Bronchial epithelial cell (primary cell): ENCODE measurements at regions not wholly inside any gene's neighbourhood (a gene's known extent, or its start where the extent isn't known, plus 50 kb on each side); places are given as distances from the start of the nearest gene placed in this dataset.
"Not testable (repeated sequence)": the region's sequence is repeated elsewhere in the genome, so short reads cannot be mapped to it uniquely, and the experiment has no call there.

Experiments used
- DNase-seq: peaks from one replicate; pipeline ENCODE4 v3.0.0-alpha.2; 2010; ENCODE audit warnings: low read depth
- FAIRE-seq: peaks from 2 replicates; lab custom pipeline; 2011; peaks lifted over from hg19 to GRCh38; lab: Jason Lieb, UNC
- H3K27me3 ChIP-seq: 2 replicates; pipeline ENCODE4 v1.5.1; 2011; ENCODE audit warnings: low read length; ENCODE audit not compliant: control insufficient read depth, insufficient read depth
- H3K36me3 ChIP-seq: 2 replicates; pipeline ENCODE4 v1.5.1; 2011; ENCODE audit warnings: low read length; ENCODE audit not compliant: control insufficient read depth, insufficient read depth
- H3K4me3 ChIP-seq: 2 replicates; pipeline ENCODE4 v1.5.1; 2011; ENCODE audit warnings: mild to moderate bottlenecking, low read depth, low read length, control low read depth
- CTCF ChIP-seq: IDR thresholded peaks from 2 replicates; pipeline ENCODE4 v1.5.1; 2011; ENCODE audit warnings: mild to moderate bottlenecking, moderate library complexity, low read length, control low read depth, inconsistent platforms; ENCODE audit not compliant: insufficient read depth, severe bottlenecking

GRCh38 chr4:126924237-126924636 is 708.5 kb upstream of the INTU start:
- TF ChIP-seq CTCF = no peak
- DNase-seq (no peak), FAIRE-seq (no peak)
- H3K4me3 ChIP-seq = no peak overlapping the region
- no peaks in the 10 kb centered on the region for H3K36me3 ChIP-seq
- H3K27me3 ChIP-seq = no peaks in the 10 kb centered on the region

- FAIRE-seq, DNase-seq: not testable (repeated sequence)
Measured at GRCh38 chr4:126930059-126930458, 702.7 kb upstream of the INTU start.

GRCh38 chr4:126935801-126936200 is 697.0 kb upstream of the INTU start:
- no peak for FAIRE-seq
- DNase-seq = no peak
- TF ChIP-seq CTCF = no peak
- Histone ChIP-seq H3K36me3 (no peaks in the 10 kb centered on the region), H3K27me3 (no peaks in the 10 kb centered on the region), H3K4me3 (no peak overlapping the region)

More at GRCh38 chr4:126930059-126930458, 702.7 kb upstream of the INTU start:
- not testable (repeated sequence) for H3K27me3 ChIP-seq, H3K36me3 ChIP-seq, H3K4me3 ChIP-seq

GRCh38 chr4:126937342-126937741 is 695.4 kb upstream of the INTU start:
- DNase-seq (no peak), FAIRE-seq (no peak)
- Histone ChIP-seq H3K27me3 (no peaks in the 10 kb centered on the region), H3K36me3 (no peaks in the 10 kb centered on the region), H3K4me3 (no peak overlapping the region)
- TF ChIP-seq CTCF = no peak

- TF ChIP-seq CTCF = no peak
- Histone ChIP-seq H3K36me3 (no peaks in the 10 kb centered on the region), H3K27me3 (no peaks in the 10 kb centered on the region), H3K4me3 (no peak overlapping the region)
- DNase-seq = no peak
- FAIRE-seq = no peak
Measured at GRCh38 chr4:126937846-126938422, 694.8 kb upstream of the INTU start.

- Histone ChIP-seq H3K27me3 (no peaks in the 10 kb centered on the region), H3K36me3 (no peaks in the 10 kb centered on the region), H3K4me3 (no peak overlapping the region)
- FAIRE-seq = no peak
- peak; percentile 72 for DNase-seq
- no peak for TF ChIP-seq CTCF
Measured at GRCh38 chr4:126939401-126939800, 693.4 kb upstream of the INTU start.
